ENCODE measurements at regions not wholly inside any gene's neighbourhood (a gene's known extent, or its start where the extent isn't known, plus 50 kb on each side); places are given as distances from the start of the nearest gene placed in this dataset.

DNA sequence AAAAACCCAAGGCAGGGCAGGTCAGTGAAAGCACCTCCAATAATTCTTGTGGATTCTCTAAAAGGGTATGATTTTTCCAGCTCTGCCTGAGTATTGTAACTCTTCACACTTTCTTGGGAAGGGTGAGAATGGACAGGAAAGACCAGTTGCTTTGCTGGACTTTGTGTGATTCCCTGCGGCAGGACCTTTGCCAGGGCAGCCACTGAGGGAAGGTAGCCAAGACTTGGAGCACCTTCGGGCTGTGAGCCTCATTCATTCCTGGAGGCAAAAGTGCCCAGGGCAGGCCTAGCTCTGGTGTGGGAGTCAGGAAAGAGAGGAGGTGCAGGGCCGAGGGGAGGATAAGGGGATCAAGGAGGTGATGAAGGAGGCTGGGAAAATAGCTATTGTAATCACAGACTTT, 80.2 kb downstream of the VCPKMT start:
- no peaks in the 10 kb centered on the region for H3K36me3 ChIP-seq (ENCODE audit: control insufficient read depth in 1 of 2, insufficient read depth in 2 of 2, low read length in 2 of 2)
- H3K9me3 ChIP-seq (ENCODE audit: control insufficient read depth in 1 of 2, low read length in 2 of 2) = no peaks in the 10 kb centered on the region
- H3K27ac ChIP-seq (ENCODE audit: low read length) = no peak overlapping the region
- H3K4me3 ChIP-seq (ENCODE audit: low read depth in 1 of 2, low read length in 2 of 2) = no peak overlapping the region
- H3K27me3 ChIP-seq (ENCODE audit: low read depth, low read length) = no peaks in the 10 kb centered on the region
- peaks cover 0 to 9% of the 10 kb centered on the region in 2 donors for H3K4me1 ChIP-seq (ENCODE audit: control insufficient read depth in 1 of 2, insufficient read depth in 2 of 2, low read length in 2 of 2)

DNA sequence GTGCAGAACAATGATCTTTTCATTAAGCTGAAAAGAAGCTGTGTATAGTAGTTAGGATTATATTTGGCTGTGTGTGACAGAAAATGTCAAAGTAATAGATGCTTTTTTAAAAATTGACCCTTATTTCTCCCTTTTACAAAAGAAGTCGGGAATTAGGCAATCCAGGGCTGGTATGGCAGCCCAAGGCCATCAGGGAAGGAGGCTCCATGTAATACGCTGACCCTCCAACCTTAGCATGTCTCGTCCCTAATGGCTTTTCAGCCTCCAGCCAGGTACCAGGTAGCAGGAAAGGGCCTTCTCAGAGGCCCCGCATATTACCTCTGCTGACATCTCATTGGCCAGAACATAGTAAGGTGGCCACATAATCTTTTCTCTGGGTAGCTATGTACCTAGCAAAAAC, 79.7 kb downstream of the VCPKMT start:
- no peaks in the 10 kb centered on the region for H3K36me3 ChIP-seq (ENCODE audit: control insufficient read depth in 1 of 2, insufficient read depth in 2 of 2, low read length in 2 of 2)
- H3K4me1 ChIP-seq (ENCODE audit: control insufficient read depth in 1 of 2, insufficient read depth in 2 of 2, low read length in 2 of 2) = peaks cover 0 to 9% of the 10 kb centered on the region in 2 donors
- no peak overlapping the region for H3K27ac ChIP-seq (ENCODE audit: low read length)
- no peak overlapping the region for H3K4me3 ChIP-seq (ENCODE audit: low read depth in 1 of 2, low read length in 2 of 2)
- no peaks in the 10 kb centered on the region for H3K9me3 ChIP-seq (ENCODE audit: control insufficient read depth in 1 of 2, low read length in 2 of 2)
- no peaks in the 10 kb centered on the region for H3K27me3 ChIP-seq (ENCODE audit: low read depth, low read length)

DNA sequence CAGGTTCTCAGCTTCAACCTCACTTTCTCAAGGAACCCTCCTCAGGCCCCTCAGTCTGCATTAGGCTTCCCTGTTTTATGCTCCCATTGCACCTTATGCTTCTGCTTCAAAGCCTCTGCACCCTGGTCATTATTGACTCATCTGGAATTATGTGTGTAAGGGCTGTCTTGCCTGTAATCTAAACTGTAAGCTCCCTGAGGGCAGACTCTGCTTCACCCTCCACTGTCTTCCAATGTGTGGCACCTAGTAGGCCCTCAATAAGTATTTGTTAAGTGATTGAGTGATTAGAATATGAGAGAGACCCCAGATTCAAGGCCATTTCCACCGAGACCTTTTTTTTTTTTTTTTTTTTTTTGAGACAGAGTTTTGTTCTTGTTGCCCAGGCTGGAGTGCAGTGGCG, 79.1 kb downstream of the VCPKMT start:
- Histone ChIP-seq H3K4me3 (ENCODE audit: low read depth in 1 of 2, low read length in 2 of 2) (no peak overlapping the region), H3K4me1 (ENCODE audit: control insufficient read depth in 1 of 2, insufficient read depth in 2 of 2, low read length in 2 of 2) (peaks cover 0 to 9% of the 10 kb centered on the region in 2 donors), H3K36me3 (ENCODE audit: control insufficient read depth in 1 of 2, insufficient read depth in 2 of 2, low read length in 2 of 2) (no peaks in the 10 kb centered on the region), H3K27me3 (ENCODE audit: low read depth, low read length) (no peaks in the 10 kb centered on the region), H3K9me3 (ENCODE audit: control insufficient read depth in 1 of 2, low read length in 2 of 2) (no peaks in the 10 kb centered on the region), H3K27ac (ENCODE audit: low read length) (no peak overlapping the region)

DNA sequence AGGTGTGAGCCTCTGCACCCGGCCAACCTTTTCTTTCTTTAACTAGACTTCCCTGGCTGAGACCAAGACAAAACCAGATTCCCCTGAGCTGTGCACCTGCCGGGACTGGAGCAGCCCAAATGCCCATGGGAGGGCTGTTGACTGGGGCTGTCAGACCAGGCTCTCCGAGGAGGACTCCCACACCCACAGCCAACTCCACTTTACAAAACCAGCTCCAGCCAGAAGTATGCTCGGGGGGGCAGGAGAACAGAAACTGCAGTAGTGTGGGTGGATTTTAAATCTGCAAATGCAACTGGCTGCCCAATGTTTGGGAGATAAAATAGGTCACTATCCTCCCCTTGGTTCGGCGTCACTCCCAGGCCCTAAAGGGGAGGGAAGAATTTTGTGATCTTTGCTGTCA, 78.5 kb downstream of the VCPKMT start:
- H3K27me3 ChIP-seq (ENCODE audit: low read depth, low read length) = no peaks in the 10 kb centered on the region
- H3K4me3 ChIP-seq (ENCODE audit: low read depth in 1 of 2, low read length in 2 of 2) = no peak overlapping the region
- no peaks in the 10 kb centered on the region for H3K9me3 ChIP-seq (ENCODE audit: control insufficient read depth in 1 of 2, low read length in 2 of 2)
- peaks cover 0 to 9% of the 10 kb centered on the region in 2 donors for H3K4me1 ChIP-seq (ENCODE audit: control insufficient read depth in 1 of 2, insufficient read depth in 2 of 2, low read length in 2 of 2)
- no peaks in the 10 kb centered on the region for H3K36me3 ChIP-seq (ENCODE audit: control insufficient read depth in 1 of 2, insufficient read depth in 2 of 2, low read length in 2 of 2)
- peak overlapping the region; percentile 62 for H3K27ac ChIP-seq (ENCODE audit: low read length)

DNA sequence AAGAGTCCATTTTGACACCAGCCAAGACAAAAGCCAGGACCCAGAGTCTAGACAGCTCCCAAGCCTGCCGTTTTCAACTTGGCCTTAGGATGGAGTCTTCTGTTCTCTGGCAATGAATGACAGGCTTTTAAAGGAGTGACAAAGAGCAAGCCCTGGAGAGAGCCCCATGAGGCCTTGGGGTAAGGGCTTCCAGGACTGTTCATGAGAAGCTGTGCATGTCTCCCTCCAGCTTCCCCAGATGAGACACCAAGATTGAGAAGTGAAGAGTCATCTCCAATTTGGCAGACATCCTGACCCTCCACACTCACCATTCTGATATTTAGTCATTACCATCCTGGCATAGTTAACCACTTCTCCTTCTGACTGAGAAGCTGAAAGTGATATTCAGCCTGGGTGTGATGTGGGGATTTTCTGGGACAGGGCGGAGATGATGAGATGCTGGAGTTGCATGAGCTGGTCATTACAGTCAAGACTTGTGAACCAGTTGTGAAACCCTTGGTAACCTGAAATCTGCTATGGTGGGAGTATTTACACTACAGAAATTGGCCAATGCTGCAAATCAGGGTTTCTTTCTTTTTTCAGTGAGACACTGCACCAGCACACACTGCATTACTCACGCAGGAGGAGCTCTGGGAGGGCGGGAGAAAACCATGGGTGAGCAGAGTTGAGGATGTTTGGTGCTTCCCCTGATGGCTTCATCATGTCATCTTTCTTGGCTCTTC, 77.8 kb downstream of the VCPKMT start:
- H3K4me1 ChIP-seq (ENCODE audit: control insufficient read depth in 1 of 2, insufficient read depth in 2 of 2, low read length in 2 of 2) = peaks cover 0 to 9% of the 10 kb centered on the region in 2 donors
- H3K27ac ChIP-seq (ENCODE audit: low read length) = peak overlapping the region; percentile 62
- H3K9me3 ChIP-seq (ENCODE audit: control insufficient read depth in 1 of 2, low read length in 2 of 2) = no peaks in the 10 kb centered on the region

DNA sequence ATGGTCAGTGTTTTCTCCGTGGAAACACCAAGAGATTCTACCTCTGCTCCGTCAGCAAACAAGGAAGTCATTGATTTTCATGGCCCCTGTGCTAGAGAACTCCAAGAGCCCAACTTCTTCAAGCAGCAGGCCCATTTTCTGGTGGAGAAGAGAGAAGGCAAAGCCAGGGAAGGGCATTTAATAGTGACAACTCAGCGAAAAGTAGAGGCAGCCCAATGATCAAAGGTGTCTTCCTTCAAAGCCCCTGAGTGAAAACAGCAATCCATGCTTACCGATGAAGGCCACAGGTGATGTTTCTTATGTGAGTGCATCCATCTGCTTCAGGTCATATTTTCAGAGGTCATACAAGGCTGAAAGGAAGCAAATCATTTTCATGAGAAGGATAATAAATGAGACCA, 77.3 kb downstream of the VCPKMT start:
- no peaks in the 10 kb centered on the region for H3K27me3 ChIP-seq (ENCODE audit: low read depth, low read length)
- no peaks in the 10 kb centered on the region for H3K9me3 ChIP-seq (ENCODE audit: control insufficient read depth in 1 of 2, low read length in 2 of 2)
- peak overlapping the region; percentile 54 for H3K27ac ChIP-seq (ENCODE audit: low read length)
- peaks cover 0 to 9% of the 10 kb centered on the region in 2 donors for H3K4me1 ChIP-seq (ENCODE audit: control insufficient read depth in 1 of 2, insufficient read depth in 2 of 2, low read length in 2 of 2)
- H3K36me3 ChIP-seq (ENCODE audit: control insufficient read depth in 1 of 2, insufficient read depth in 2 of 2, low read length in 2 of 2) = no peaks in the 10 kb centered on the region
- no peak overlapping the region for H3K4me3 ChIP-seq (ENCODE audit: low read depth in 1 of 2, low read length in 2 of 2)

More for the DNA sequence above, 77.8 kb downstream of the VCPKMT start:
- no peak overlapping the region for H3K4me3 ChIP-seq (ENCODE audit: low read depth in 1 of 2, low read length in 2 of 2)
- no peaks in the 10 kb centered on the region for H3K27me3 ChIP-seq (ENCODE audit: low read depth, low read length)
- no peaks in the 10 kb centered on the region for H3K36me3 ChIP-seq (ENCODE audit: control insufficient read depth in 1 of 2, insufficient read depth in 2 of 2, low read length in 2 of 2)

DNA sequence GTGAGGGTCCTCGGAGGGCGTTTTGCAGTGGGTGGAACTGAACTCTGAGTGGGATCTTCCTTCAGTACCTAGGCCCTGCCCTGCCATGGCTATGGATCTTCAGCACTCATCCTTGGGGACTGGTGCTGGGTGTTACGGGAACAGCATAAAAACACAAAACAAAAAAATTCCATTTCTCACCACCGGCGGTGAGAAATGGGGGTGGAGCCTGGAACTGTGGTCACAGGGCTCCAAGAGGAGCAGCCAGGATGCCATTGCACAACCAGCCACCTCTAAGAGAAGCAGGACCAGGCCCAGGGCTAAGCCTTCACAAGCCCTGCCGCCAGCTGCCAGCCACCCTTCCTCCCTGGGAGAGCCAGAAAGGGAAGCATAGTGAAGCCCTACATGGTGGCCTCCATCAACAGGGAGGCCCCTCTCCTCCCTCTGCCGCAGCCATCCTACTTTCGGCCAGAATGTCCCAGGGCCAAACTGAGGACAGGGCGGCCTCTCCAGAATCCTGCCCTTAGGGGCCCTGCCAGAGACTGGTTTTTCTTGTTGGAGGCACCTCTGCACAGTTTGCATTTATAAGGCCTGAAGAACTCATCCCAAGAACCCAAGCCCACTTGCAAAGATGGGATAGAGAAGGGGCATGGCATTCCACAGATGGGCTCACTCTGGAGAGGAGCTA, 76.5 kb downstream of the VCPKMT start:
- H3K4me3 ChIP-seq (ENCODE audit: low read depth in 1 of 2, low read length in 2 of 2) = no peak overlapping the region
- no peaks in the 10 kb centered on the region for H3K36me3 ChIP-seq (ENCODE audit: control insufficient read depth in 1 of 2, insufficient read depth in 2 of 2, low read length in 2 of 2)
- no peaks in the 10 kb centered on the region for H3K9me3 ChIP-seq (ENCODE audit: control insufficient read depth in 1 of 2, low read length in 2 of 2)
- no peaks in the 10 kb centered on the region for H3K27me3 ChIP-seq (ENCODE audit: low read depth, low read length)
- peaks cover 3 to 15% of the 10 kb centered on the region in 2 donors for H3K4me1 ChIP-seq (ENCODE audit: control insufficient read depth in 1 of 2, insufficient read depth in 2 of 2, low read length in 2 of 2)
- H3K27ac ChIP-seq (ENCODE audit: low read length) = peak overlapping the region; percentile 54

DNA sequence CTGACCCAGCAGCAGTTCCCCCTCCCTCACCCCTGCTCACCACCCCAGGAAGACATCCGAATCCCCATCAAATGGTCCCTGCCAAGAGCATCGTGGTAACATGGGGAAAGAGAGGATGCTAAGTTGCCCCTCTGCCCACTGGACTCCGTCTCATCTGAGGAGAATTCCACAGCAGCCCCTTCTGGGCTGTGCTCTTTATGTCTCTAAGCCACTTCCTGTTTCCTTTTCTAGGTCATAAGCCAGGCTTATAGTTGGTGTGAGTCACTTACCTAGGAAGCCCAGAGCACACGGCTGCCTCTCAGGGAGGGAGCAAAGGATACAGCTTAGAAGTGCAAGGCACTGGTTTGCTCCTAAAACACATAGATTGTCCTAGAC, 76.0 kb downstream of the VCPKMT start:
- H3K36me3 ChIP-seq (ENCODE audit: control insufficient read depth in 1 of 2, insufficient read depth in 2 of 2, low read length in 2 of 2) = no peaks in the 10 kb centered on the region
- H3K9me3 ChIP-seq (ENCODE audit: control insufficient read depth in 1 of 2, low read length in 2 of 2) = no peaks in the 10 kb centered on the region
- no peak overlapping the region for H3K4me3 ChIP-seq (ENCODE audit: low read depth in 1 of 2, low read length in 2 of 2)
- no peaks in the 10 kb centered on the region for H3K27me3 ChIP-seq (ENCODE audit: low read depth, low read length)
- peaks cover 3 to 19% of the 10 kb centered on the region in 2 donors for H3K4me1 ChIP-seq (ENCODE audit: control insufficient read depth in 1 of 2, insufficient read depth in 2 of 2, low read length in 2 of 2)
- H3K27ac ChIP-seq (ENCODE audit: low read length) = peak overlapping the region; percentile 11

DNA sequence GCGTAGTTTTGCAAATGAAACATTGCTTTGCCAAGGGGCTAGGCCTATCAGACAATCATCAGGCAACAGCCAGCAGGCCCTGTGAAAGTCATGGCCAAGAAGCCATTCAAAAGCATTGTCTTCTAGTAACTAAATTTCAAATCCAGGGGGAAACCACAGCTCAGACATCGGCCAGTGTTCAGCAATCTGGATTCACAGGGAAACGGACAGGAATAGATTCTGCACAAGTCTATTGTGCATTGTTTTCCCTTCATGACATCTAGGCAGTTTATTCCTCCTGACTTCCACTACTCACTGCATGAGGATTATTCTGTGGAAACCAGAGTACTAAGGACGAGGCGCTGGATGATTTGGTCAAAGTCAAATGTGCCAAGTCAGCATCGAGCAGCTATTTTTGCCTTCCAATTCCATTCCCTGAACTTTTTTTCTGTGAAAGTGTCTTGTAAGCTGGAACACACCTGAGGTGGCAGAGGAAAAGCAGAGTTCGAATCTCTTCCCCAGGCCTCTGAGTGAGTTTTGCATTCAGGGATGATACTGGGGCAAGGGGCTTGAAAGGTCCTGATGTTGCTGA, 75.4 kb downstream of the VCPKMT start:
- peaks cover 3 to 24% of the 10 kb centered on the region in 2 donors for H3K4me1 ChIP-seq (ENCODE audit: control insufficient read depth in 1 of 2, insufficient read depth in 2 of 2, low read length in 2 of 2)
- no peaks in the 10 kb centered on the region for H3K36me3 ChIP-seq (ENCODE audit: control insufficient read depth in 1 of 2, insufficient read depth in 2 of 2, low read length in 2 of 2)
- no peaks in the 10 kb centered on the region for H3K9me3 ChIP-seq (ENCODE audit: control insufficient read depth in 1 of 2, low read length in 2 of 2)
- H3K27ac ChIP-seq (ENCODE audit: low read length) = peak overlapping the region; percentile 11
- H3K27me3 ChIP-seq (ENCODE audit: low read depth, low read length) = no peaks in the 10 kb centered on the region
- H3K4me3 ChIP-seq (ENCODE audit: low read depth in 1 of 2, low read length in 2 of 2) = no peak overlapping the region

DNA sequence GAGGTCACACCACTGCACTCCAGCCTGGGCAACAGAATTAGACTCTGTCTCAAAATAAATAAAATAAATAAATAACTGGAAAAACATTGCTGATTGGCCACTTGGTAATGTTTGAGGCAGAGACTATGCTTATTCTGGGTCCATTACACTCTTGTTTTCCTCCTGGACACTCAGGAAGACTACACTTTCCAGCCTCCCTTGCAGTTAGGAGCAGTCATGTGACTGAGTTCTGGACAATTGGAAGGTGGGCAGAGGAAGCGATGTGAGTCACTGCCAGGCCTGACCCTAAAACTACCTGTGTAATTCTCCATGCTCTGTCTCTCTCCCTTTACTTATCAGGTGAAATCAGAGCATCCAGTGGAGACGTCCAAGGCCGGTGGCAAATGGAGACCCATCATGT, 74.4 kb downstream of the VCPKMT start:
- Histone ChIP-seq H3K36me3 (ENCODE audit: control insufficient read depth in 1 of 2, insufficient read depth in 2 of 2, low read length in 2 of 2) (no peaks in the 10 kb centered on the region), H3K27ac (ENCODE audit: low read length) (no peak overlapping the region), H3K9me3 (ENCODE audit: control insufficient read depth in 1 of 2, low read length in 2 of 2) (no peaks in the 10 kb centered on the region), H3K27me3 (ENCODE audit: low read depth, low read length) (no peaks in the 10 kb centered on the region), H3K4me1 (ENCODE audit: control insufficient read depth in 1 of 2, insufficient read depth in 2 of 2, low read length in 2 of 2) (peaks cover 3 to 25% of the 10 kb centered on the region in 2 donors), H3K4me3 (ENCODE audit: low read depth in 1 of 2, low read length in 2 of 2) (no peak overlapping the region)

DNA sequence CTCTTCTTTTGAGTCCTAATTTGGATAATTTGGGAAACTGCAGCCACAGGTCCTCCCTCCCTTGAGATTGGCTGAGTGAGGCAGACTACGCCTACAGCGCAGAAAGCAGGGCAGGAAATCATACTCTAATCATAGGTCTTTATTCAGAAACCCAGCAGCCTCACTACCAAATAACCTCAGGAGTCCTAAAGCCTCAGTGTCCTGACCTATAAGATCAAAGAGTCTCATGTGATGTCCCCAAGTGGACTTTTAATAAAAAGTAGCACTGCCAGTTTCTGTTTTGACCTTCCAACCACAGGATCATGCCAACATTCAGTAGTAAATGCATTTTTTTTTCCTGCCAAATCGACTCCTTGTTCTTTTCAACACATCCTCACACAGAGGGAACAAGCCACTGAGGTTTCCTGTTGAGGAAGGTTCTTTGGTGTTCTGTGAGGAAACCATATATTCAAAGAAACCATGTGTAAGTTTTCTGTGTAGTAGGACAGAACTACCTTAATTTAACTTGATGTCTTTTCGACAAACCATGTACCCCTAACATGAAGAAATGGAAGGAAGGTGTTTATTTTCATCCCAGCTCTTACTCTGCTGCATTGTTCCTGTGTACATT, 72.2 kb downstream of the VCPKMT start:
- Histone ChIP-seq H3K4me1 (ENCODE audit: control insufficient read depth in 1 of 2, insufficient read depth in 2 of 2, low read length in 2 of 2) (peaks cover 3 to 25% of the 10 kb centered on the region in 2 donors), H3K9me3 (ENCODE audit: control insufficient read depth in 1 of 2, low read length in 2 of 2) (no peaks in the 10 kb centered on the region), H3K27me3 (ENCODE audit: low read depth, low read length) (no peaks in the 10 kb centered on the region), H3K27ac (ENCODE audit: low read length) (peak overlapping the region; percentile 92), H3K36me3 (ENCODE audit: control insufficient read depth in 1 of 2, insufficient read depth in 2 of 2, low read length in 2 of 2) (no peaks in the 10 kb centered on the region), H3K4me3 (ENCODE audit: low read depth in 1 of 2, low read length in 2 of 2) (no peak overlapping the region)

All from muscle layer of duodenum (tissue), 2 donors.